NCI-H1092 treated with DMSO at 0.1 percent for 48 hours (cell line): ENCODE measurements at regions not wholly inside any gene's neighbourhood (a gene's known extent, or its start where the extent isn't known, plus 50 kb on each side); places are given as distances from the start of the nearest gene placed in this dataset.

Experiments used
- DNase-seq: peaks from one replicate; lab custom pipeline; 2025; lab: John Stamatoyannopoulos, UW

- DNase-seq = no peak
Measured at GRCh38 chr6:142561511-142562265, 259.9 kb downstream of the ADGRG6 start.

DNA sequence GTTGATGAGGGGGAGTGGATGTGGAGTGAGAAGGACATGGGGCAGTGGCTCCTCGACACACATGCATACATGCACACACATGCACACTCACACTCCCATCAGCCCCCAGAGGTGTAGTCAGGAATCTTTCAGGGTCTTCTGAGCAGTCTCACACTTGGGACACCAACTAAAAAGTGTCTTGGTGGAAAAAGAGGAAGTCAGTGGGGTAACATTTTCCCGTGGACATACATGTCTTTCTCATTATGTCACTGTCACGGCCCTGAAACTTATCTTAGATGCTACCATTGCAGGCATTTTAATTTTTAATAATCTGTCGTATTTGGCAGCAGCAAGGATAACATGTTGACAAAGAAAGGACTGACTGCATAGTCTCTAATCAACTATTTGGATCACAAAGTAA lies 261.1 kb downstream of the ADGRG6 start:
- DNase-seq = no peak

DNA sequence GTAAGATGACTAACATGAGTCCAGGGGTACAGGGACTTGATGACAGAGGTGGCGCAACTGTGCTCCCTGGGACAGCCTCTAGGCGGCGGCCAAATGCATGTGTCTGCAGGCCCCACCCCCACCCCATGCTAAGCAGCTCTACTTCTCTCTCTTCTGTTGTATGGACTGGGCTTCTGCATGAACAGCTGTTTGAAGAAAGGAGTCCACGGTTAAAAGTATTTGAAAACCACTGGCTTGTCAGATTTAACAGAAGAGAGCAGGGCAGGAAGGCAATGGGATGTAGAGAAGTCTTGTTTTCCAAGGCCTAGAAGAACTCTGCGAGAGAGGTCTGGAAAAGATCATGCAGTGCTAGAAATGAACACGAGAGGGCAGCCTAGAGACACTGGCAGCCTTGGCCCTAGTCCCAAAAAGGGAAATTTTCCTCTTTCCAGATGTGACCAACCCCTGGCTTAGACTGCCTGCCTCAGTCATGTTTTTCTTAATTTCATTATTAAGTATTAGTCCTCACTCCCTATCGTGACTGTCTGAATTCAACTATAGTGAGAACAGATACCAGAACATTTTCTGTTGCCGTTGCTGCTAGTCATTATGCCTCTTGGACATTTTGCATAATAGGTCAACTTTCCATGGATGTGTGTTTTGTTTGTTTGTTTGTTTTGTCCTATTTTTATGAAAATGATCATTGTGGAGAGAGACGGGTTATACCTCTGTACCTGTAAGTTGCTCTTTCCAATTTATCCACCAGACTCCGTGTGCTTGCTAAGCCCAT lies 265.0 kb downstream of the ADGRG6 start:
- no peak for DNase-seq

DNA sequence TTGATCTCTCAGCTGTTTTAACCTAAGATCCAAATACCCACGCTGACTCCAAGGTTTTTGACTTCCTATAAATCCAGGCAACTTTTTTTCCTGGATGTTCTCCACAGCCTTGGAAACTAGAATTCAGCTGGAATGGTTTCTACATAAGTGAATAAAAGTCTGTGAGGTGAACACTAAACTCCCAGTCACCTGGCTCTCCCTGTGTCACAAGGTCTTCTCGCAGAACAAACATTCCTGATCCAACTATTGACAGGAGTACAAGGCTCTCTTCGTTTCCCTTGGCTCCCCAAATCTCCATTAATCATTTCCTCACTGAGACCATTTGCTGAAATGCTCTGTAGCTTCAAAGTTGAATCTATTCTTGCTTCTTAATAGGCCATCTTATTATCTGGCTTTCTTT lies 265.7 kb downstream of the ADGRG6 start:
- DNase-seq = no peak

GRCh38 chr6:142568857-142569597 lies 267.2 kb downstream of the ADGRG6 start:
- DNase-seq = no peak

- DNase-seq = no peak
Measured at GRCh38 chr6:142569676-142570075, 267.9 kb downstream of the ADGRG6 start.

GRCh38 chr6:142570221-142570671 lies 268.4 kb downstream of the ADGRG6 start:
- DNase-seq = no peak

- no peak for DNase-seq
Measured at GRCh38 chr6:142592876-142593275, 291.1 kb downstream of the ADGRG6 start.

DNA sequence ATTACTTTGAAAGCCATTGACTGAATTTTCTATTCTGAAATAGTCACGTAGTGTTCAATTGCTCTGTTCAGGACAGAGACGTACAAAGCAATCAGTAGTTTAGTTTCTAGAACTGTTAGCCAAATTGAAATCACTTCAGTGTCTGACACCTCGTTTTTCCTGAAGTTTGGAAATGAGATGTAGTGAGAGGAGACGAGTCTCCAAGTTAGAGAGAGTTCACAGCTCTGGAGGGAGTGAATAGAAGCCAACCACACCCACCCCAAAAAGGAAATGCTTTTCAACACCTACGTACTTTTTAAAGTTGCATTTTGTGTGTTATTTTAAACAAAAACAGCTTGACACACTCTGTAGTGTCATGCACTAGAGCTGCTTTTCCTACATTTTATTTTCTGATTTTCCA lies 296.0 kb downstream of the ADGRG6 start:
- no peak for DNase-seq

DNA sequence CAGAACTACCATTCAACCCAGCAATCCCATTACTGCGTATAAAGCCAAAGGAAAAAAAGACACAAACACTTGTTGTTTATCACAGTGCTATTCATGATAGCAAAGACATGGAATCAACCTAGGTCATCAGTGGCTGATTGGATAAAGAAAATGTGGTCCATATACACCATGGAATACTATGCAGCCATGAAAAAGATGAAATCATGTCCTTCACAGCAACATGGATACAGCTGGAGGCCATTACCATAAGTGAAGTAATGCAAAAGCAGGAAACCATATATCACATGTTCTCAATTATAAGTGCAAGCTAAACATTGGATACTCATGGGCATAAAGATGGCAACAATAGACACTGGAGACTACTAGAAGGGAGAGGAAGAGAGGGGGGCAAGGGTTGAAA lies 299.6 kb downstream of the ADGRG6 start:
- no peak for DNase-seq

DNA sequence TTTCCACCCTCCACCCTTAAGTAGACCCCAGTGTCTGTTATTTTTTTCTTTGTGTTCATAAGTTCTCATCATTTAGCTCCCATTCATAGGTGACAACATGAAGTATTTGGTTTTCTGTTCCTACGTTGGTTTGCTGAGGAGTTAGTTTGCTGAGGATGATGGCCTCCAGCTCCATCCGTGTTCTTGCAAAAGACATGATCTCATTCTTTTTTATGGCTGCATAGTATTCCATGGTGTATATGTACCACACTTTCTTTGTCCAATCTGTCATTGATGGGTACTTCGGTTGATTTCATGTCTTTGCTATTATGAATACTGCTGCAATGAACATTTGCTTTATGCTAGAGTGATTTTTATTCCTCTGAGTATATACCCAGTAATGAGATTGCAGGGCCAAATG lies 301.2 kb downstream of the ADGRG6 start:
- DNase-seq = no peak

GRCh38 chr6:142605922-142606485 lies 304.2 kb downstream of the ADGRG6 start:
- no peak for DNase-seq

GRCh38 chr6:142612956-142613355 lies 311.1 kb downstream of the ADGRG6 start:
- DNase-seq = no peak

DNA sequence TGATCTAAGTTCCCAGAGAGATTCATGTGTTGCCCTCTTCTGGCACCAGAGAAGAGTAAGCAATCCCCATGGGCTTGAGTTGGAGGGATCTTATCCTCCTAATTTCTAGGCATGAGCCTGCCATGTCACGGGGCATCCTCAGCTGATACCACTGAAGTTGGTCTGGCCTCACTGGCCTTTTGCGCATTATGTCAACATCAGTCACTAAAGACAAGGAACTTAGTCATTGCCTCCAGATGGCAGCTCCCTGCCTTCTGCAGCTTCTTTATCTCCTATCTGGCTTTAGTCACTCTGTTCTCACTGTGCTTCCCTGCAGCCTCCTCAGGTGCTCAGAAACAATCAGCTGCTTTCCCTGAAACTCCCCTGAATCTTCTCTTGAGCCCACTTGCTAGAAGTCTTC lies 312.2 kb downstream of the ADGRG6 start:
- DNase-seq = no peak

DNA sequence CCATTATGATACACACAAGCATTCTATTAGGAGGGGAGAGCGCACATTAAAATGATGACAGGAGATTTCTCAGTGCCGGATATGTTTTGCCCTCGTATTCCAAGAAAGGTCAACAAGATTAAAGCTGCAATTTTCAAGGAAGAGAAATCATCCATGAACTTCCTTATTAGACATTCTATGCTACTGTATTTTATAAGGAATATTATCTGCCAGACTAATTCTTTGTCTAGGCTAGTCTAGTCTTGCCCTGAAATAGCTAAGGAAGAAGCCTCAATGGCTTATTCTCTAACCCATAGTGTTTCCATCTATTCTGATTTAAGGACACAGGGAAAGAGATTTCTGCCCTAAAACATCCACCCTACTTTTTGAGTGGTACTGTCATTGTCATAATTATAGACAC lies 315.4 kb downstream of the ADGRG6 start:
- no peak for DNase-seq

DNA sequence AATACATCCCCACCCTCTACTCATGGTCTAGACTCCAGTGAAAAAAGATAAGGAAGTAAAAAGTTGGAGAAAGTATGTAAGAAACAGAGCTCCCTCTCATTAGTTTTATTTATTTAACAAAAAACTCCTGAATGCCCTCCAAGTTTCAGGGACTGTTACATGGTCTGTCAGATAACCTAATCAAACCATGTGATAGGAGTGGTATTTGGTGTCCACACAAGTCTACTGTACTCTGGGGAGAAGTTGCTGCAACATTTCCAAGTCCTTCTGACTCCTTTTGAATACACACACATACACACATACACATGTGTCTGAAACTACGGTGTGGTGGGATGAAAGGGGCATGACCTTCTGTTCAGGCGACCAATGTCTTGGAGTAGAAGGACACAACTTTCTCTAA lies 320.0 kb downstream of the ADGRG6 start:
- no peak for DNase-seq

GRCh38 chr6:142624978-142625715 lies 319.8 kb downstream of the HIVEP2 start:
- DNase-seq = no peak

DNA sequence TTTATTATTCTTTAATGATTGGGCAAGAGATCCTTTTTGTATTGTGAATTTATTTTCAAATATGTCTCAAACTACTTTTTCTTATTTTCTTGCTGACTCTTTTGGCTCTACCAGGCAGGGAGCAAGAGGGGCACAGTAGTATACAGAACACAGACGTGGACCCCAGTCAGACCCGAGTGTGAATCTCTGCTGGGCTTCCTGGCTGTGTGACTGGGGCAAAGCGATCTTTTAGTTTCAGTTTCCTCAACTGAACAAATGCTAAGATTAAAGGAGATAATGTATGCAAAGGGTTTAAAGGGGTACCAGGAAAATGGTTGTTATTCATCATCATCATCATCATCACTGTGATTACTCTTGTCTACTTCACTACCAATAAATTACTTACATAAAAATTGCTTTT lies 317.5 kb downstream of the HIVEP2 start:
- no peak for DNase-seq

DNA sequence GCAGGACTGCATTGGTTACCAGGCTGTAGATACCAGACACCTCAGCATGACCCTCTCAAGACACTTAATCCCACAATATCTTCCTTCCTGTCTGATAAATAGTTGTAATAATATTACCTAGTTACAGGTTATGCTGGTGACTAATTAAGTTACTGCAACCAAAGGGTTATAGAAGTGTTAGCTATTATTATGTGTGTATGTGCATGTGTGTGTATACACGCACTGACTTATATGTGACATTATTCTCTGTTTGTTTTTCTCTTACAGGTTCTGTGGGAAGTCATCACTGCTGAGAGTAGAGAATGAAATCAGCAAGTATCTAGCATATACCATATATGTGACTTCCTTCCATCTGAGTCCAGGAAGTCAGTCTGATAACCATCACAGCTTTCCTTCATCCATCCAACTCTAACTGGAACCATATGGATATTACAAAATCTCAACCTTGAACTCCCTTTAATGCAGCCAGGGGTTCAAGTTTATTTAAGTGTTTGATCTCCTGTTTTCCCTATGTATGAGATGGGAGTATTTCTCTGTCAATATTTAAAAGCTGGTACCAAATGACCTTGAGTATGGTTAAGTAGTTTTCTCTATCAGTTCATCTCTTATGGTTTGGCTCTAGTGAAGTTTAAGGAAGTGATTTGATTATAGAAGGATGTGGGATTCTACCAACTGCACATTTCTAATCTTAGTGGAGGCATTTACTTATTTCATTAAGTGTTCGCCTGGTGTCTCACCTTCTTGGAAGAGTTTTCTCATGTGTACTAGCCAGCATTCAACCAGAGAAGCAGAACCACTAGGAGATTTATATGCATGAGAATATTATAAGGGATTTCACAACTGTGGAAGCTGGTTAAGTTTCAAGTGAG lies 313.2 kb downstream of the HIVEP2 start:
- no peak for DNase-seq

DNA sequence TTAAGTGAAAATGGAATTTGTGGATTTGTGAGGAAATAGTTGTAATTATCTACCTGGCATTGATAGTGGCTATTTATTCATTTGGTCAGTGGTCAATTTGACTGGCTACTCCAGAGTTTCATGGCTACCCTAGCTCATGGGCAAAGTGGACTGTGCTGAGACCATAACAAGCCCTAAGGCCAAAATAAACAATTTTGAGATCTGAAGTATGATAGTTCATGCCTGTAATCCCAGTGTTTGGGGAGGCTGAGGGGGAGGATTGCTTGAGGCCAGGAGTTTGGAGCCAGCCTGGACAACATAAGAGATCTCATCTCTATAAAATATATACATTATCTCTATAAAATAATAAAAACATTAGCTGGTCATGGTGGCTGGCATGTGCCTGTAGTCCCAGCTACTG lies 311.7 kb downstream of the HIVEP2 start:
- DNase-seq = no peak

DNA sequence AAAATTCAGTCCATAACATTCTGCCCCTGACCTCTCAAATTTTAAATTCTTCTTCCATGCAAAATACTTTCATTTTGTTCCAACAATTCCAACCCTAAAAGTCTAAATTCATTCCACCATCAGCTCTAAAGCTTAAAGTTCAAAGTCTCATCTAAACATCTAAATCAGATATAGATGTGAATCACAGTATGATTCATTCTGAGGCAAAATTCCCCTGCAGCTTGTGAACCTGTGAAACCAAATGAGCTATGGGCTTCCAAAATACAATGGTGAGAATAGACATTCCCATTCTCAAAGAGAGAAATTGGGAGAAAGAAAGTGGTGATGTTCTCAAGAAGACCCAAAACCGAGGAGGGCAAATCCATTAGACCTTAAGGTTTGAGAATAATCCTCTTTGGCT lies 309.8 kb downstream of the HIVEP2 start:
- DNase-seq = no peak
